ENCODE measurements at regions not wholly inside any gene's neighbourhood (a gene's known extent, or its start where the extent isn't known, plus 50 kb on each side); places are given as distances from the start of the nearest gene placed in this dataset.

GRCh38 chr4:183563874-183564273, 59.0 kb downstream of the ING2 start:
- peak; percentile 20 for FAIRE-seq
- peak; percentile 58 for DNase-seq (ENCODE audit: low spot score)

GRCh38 chr4:183571350-183571941, 66.6 kb downstream of the ING2 start:
- DNase-seq (ENCODE audit: low spot score) (peak; percentile 14), FAIRE-seq (no peak)

- DNase-seq (ENCODE audit: low spot score): no peak
- no peak for FAIRE-seq
Observed at GRCh38 chr4:183576701-183577404, 72.0 kb downstream of the ING2 start.

- DNase-seq (ENCODE audit: low spot score) (no peak), FAIRE-seq (no peak)
Observed at GRCh38 chr4:183580370-183580769, 75.5 kb downstream of the ING2 start.

GRCh38 chr4:183580849-183581248, 76.0 kb downstream of the ING2 start:
- DNase-seq (ENCODE audit: low spot score) (no peak), FAIRE-seq (no peak)

DNA sequence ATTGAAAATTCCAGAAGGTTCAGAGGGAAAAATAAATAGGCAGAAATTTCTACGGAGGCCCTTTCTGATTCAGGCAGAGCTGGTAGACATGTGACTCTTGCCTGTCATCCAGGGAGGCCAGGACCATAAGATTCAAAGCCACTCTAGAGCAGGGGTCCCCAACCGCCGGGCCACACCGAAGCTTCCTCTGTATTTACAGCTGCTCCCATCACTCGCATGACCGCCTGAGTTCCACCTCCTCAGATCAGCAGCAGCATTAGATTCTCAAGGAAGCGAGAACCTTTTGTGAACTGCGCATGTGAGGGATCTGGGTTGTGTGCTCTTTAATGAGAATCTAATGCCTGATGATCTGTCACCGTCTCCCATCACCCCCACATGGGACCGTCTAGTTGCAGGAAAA, 72.2 kb downstream of the RWDD4 start:
- FAIRE-seq (no peak), DNase-seq (ENCODE audit: low spot score) (no peak)

DNA sequence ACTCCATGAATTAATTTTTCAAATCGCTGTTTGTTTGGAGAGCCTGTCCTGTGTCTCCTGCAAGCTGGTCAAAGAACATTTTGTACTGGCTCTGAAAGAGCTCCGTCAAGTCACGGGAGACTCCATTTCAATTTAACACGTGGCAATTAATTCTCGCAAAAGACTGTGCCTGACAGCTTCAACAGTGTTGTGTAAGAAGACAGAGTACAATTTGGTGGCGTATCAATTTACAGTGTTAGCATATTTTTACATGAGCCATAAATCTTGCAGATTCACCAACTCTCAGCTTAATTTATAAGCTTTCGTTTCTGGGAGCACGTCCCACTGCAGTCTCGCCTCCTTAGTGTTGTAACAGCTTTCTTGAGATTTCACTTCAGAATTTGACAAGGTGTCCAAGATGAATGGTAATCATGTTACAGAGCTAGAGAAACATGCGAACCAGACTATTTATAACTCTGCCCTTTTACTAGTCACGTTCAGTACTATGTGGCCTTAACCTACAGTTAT, 70.8 kb downstream of the RWDD4 start:
- DNase-seq (ENCODE audit: low spot score) (no peak), FAIRE-seq (no peak)

DNA sequence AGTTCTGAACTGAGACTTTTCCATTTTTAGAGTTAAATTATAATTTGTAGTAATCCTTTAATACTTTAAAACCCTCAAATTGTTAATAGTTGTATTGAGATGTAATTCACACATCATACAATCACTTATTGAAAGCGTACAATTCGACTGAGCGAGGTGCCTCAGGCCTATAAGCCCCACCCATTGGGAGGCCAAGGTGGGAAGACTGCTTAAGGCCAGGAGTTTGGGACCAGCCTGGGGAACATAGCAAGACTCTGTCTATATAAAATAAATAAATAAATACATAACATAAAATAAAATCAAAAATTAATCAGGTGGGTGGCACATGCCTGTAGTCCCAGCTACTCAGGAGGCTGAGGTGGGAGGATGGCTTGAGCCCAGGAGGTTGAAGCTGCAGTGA, 70.3 kb downstream of the RWDD4 start:
- FAIRE-seq: no peak
- DNase-seq (ENCODE audit: low spot score): no peak

- no peak for FAIRE-seq
- DNase-seq (ENCODE audit: low spot score): no peak
Observed at GRCh38 chr4:183589461-183590099, 69.4 kb downstream of the RWDD4 start.

Measured in urothelium cell line (cell line).